Mesendoderm (in vitro differentiated cells): ENCODE measurements at regions not wholly inside any gene's neighbourhood (a gene's known extent, or its start where the extent isn't known, plus 50 kb on each side); places are given as distances from the start of the nearest gene placed in this dataset.

Source experiments
- DNase-seq: peaks from one replicate; pipeline ENCODE4 v3.0.0; 2013
- H2AK5ac ChIP-seq: 2 replicates; pipeline ENCODE4 v1.6.1; 2013; ENCODE audit warnings: low read length, inconsistent platforms
- H2BK120ac ChIP-seq: 2 replicates; pipeline ENCODE4 v1.6.1; 2013; ENCODE audit warnings: low read depth, mild to moderate bottlenecking, low read length, moderate library complexity, mixed read lengths
- H2BK15ac ChIP-seq: replicated peaks from 2 replicates; pipeline ENCODE4 v1.6.1; 2013; ENCODE audit warnings: low read depth, mild to moderate bottlenecking, moderate library complexity
- H2BK5ac ChIP-seq: 2 replicates; pipeline ENCODE4 v1.6.1; 2013; ENCODE audit warnings: low read length, inconsistent platforms
- H3K18ac ChIP-seq: 2 replicates; pipeline ENCODE4 v1.6.1; 2013; ENCODE audit warnings: mild to moderate bottlenecking, low read length, mixed read lengths
- H3K23ac ChIP-seq: one replicate; pipeline ENCODE4 v1.6.1; 2013; ENCODE audit warnings: low read length
- H3K27ac ChIP-seq: 2 replicates; pipeline ENCODE4 v1.5.1; 2013; ENCODE audit warnings: low read depth, mild to moderate bottlenecking, inconsistent platforms, low read length, moderate library complexity
- H3K27me3 ChIP-seq: 2 replicates; pipeline ENCODE4 v1.6.1; 2013; ENCODE audit warnings: low read length, control low read depth, mild to moderate bottlenecking, inconsistent platforms; ENCODE audit not compliant: insufficient read depth, poor library complexity
- H3K36me3 ChIP-seq: 2 replicates; pipeline ENCODE4 v1.6.1; 2013; ENCODE audit warnings: low read length, inconsistent platforms; ENCODE audit not compliant: control insufficient read depth, insufficient read depth
- H3K4ac ChIP-seq: one replicate; pipeline ENCODE4 v1.6.1; 2013; ENCODE audit warnings: low read depth, mild to moderate bottlenecking, low read length, moderate library complexity
- H3K4me1 ChIP-seq: 2 replicates; pipeline ENCODE4 v1.6.1; 2013; ENCODE audit warnings: low read depth, low read length, inconsistent platforms; ENCODE audit not compliant: control insufficient read depth
- H3K4me2 ChIP-seq: 2 replicates; pipeline ENCODE4 v1.6.1; 2013; ENCODE audit warnings: low read length
- H3K4me3 ChIP-seq: 2 replicates; pipeline ENCODE4 v1.5.1; 2013; ENCODE audit warnings: mild to moderate bottlenecking, low read length
- H3K56ac ChIP-seq: one replicate; pipeline ENCODE4 v1.6.1; 2013; ENCODE audit warnings: low read length
- H3K79me1 ChIP-seq: 2 replicates; pipeline ENCODE4 v1.6.1; 2013; ENCODE audit warnings: low read length, inconsistent platforms
- H3K79me2 ChIP-seq: 2 replicates; pipeline ENCODE4 v1.6.1; 2013; ENCODE audit warnings: mild to moderate bottlenecking, low read length; ENCODE audit not compliant: control insufficient read depth, insufficient read depth
- H3K9ac ChIP-seq: 2 replicates; pipeline ENCODE4 v1.6.1; 2013; ENCODE audit warnings: low read length, inconsistent platforms
- H4K5ac ChIP-seq: one replicate; pipeline ENCODE4 v1.6.1; 2013; ENCODE audit warnings: low read length
- H4K8ac ChIP-seq: one replicate; pipeline ENCODE4 v1.6.1; 2013; ENCODE audit warnings: low read depth, mild to moderate bottlenecking, control low read depth, low read length, moderate library complexity
- WGBS: extraction: QIAGEN DNeasy Blood & Tissue Kit; methylation state at CpG from one replicate; pipeline ENCODE4 v1.1.7; 2013; ENCODE audit warnings: low lambda C conversion rate, missing lambda C conversion rate; ENCODE audit not compliant: insufficient coverage; ENCODE audit errors: extremely low coverage; 5-methylcytosine and 5-hydroxymethylcytosine counted together

GRCh38 chr9:79788662-79789061 is 216.9 kb downstream of the TLE4 start:
- no peak for DNase-seq
- H3K56ac ChIP-seq, result no peak overlapping the region
- H3K4ac ChIP-seq, result no peak overlapping the region
- no peak overlapping the region for H3K4me2 ChIP-seq
- no peak overlapping the region for H4K5ac ChIP-seq
- no peak overlapping the region for H3K9ac ChIP-seq
- no peak overlapping the region for H2BK15ac ChIP-seq
- no peak overlapping the region for H2BK120ac ChIP-seq
- H3K18ac ChIP-seq, result no peak overlapping the region
- H3K79me1 ChIP-seq, result no peaks in the 10 kb centered on the region
- no peaks in the 10 kb centered on the region for H3K36me3 ChIP-seq
- no peak overlapping the region for H3K27ac ChIP-seq
- no peak overlapping the region for H2BK5ac ChIP-seq
- no peaks in the 10 kb centered on the region for H3K27me3 ChIP-seq
- no peak overlapping the region for H3K4me3 ChIP-seq
- no CpG with 5 or more reads among the region's 1 CpG for WGBS
- no peaks in the 10 kb centered on the region for H3K4me1 ChIP-seq
- no peaks in the 10 kb centered on the region for H3K79me2 ChIP-seq
- H3K23ac ChIP-seq, result no peak overlapping the region
- no peak overlapping the region for H2AK5ac ChIP-seq
- H4K8ac ChIP-seq, result no peak overlapping the region

- Histone ChIP-seq H2BK120ac (no peak overlapping the region), H3K23ac (no peak overlapping the region), H3K79me2 (no peaks in the 10 kb centered on the region), H4K5ac (no peak overlapping the region), H4K8ac (no peak overlapping the region), H3K18ac (no peak overlapping the region), H3K27me3 (no peaks in the 10 kb centered on the region), H2AK5ac (no peak overlapping the region), H3K9ac (no peak overlapping the region), H3K4me3 (no peak overlapping the region), H3K4me1 (no peaks in the 10 kb centered on the region), H3K4me2 (no peak overlapping the region), H3K36me3 (no peaks in the 10 kb centered on the region), H3K56ac (no peak overlapping the region), H3K4ac (no peak overlapping the region), H3K27ac (no peak overlapping the region), H2BK15ac (no peak overlapping the region), H3K79me1 (no peaks in the 10 kb centered on the region), H2BK5ac (no peak overlapping the region)
- WGBS, result no CpG with 5 or more reads among the region's 4 CpGs
- no peak for DNase-seq
Observed at GRCh38 chr9:79781263-79781662, 209.5 kb downstream of the TLE4 start.

- Histone ChIP-seq H3K4me2 (no peak overlapping the region), H3K9ac (no peak overlapping the region), H2BK5ac (no peak overlapping the region), H4K8ac (no peak overlapping the region), H3K56ac (no peak overlapping the region), H4K5ac (no peak overlapping the region), H3K79me2 (no peaks in the 10 kb centered on the region), H2BK15ac (no peak overlapping the region), H3K27ac (no peak overlapping the region), H3K4me3 (no peak overlapping the region), H3K23ac (no peak overlapping the region), H3K18ac (no peak overlapping the region), H3K36me3 (no peaks in the 10 kb centered on the region), H2BK120ac (no peak overlapping the region), H3K79me1 (no peaks in the 10 kb centered on the region), H3K4ac (no peak overlapping the region), H3K27me3 (no peaks in the 10 kb centered on the region), H3K4me1 (no peaks in the 10 kb centered on the region), H2AK5ac (no peak overlapping the region)
- no peak for DNase-seq
- no CpG with 5 or more reads among the region's 3 CpGs for WGBS
Observed at GRCh38 chr9:79780559-79780958, 208.8 kb downstream of the TLE4 start.

- Histone ChIP-seq H3K56ac (no peak overlapping the region), H3K9ac (no peak overlapping the region), H3K27ac (no peak overlapping the region), H3K79me1 (no peaks in the 10 kb centered on the region), H3K18ac (no peak overlapping the region), H2BK15ac (no peak overlapping the region), H3K79me2 (no peaks in the 10 kb centered on the region), H3K4me3 (no peak overlapping the region), H3K27me3 (no peaks in the 10 kb centered on the region), H2BK5ac (no peak overlapping the region), H3K23ac (no peak overlapping the region), H2BK120ac (no peak overlapping the region), H3K4me2 (no peak overlapping the region), H4K8ac (no peak overlapping the region), H3K36me3 (no peaks in the 10 kb centered on the region), H4K5ac (no peak overlapping the region), H3K4me1 (no peaks in the 10 kb centered on the region), H3K4ac (no peak overlapping the region), H2AK5ac (no peak overlapping the region)
- WGBS, result no CpG with 5 or more reads among the region's 7 CpGs
- no peak for DNase-seq
Observed at GRCh38 chr9:79779901-79780300, 208.1 kb downstream of the TLE4 start.

- H4K8ac ChIP-seq, result no peak overlapping the region
- H3K4me1 ChIP-seq, result no peaks in the 10 kb centered on the region
- H3K4me2 ChIP-seq, result no peak overlapping the region
- H2AK5ac ChIP-seq, result no peak overlapping the region
- H3K56ac ChIP-seq, result no peak overlapping the region
- H2BK5ac ChIP-seq, result no peak overlapping the region
- H3K18ac ChIP-seq, result no peak overlapping the region
- H3K79me1 ChIP-seq, result no peaks in the 10 kb centered on the region
- no peak overlapping the region for H3K27ac ChIP-seq
- no peak overlapping the region for H3K4me3 ChIP-seq
- WGBS, result no CpG with 5 or more reads among the region's 1 CpG
- DNase-seq, result no peak
- no peak overlapping the region for H3K4ac ChIP-seq
- no peak overlapping the region for H2BK15ac ChIP-seq
- no peak overlapping the region for H2BK120ac ChIP-seq
- H3K23ac ChIP-seq, result no peak overlapping the region
- no peaks in the 10 kb centered on the region for H3K27me3 ChIP-seq
- H3K9ac ChIP-seq, result no peak overlapping the region
- no peak overlapping the region for H4K5ac ChIP-seq
- no peaks in the 10 kb centered on the region for H3K36me3 ChIP-seq
- no peaks in the 10 kb centered on the region for H3K79me2 ChIP-seq
Observed at GRCh38 chr9:79778581-79778980, 206.8 kb downstream of the TLE4 start.

- H3K4me1 ChIP-seq, result no peaks in the 10 kb centered on the region
- no peak overlapping the region for H4K5ac ChIP-seq
- no peak overlapping the region for H3K18ac ChIP-seq
- H3K4ac ChIP-seq, result no peak overlapping the region
- H3K79me2 ChIP-seq, result no peaks in the 10 kb centered on the region
- no peak overlapping the region for H3K23ac ChIP-seq
- DNase-seq, result no peak
- no peak overlapping the region for H3K4me3 ChIP-seq
- no CpG with 5 or more reads among the region's 2 CpGs for whole genome bisulfite sequencing
- no peak overlapping the region for H4K8ac ChIP-seq
- no peak overlapping the region for H2BK5ac ChIP-seq
- H3K9ac ChIP-seq, result no peak overlapping the region
- H2AK5ac ChIP-seq, result no peak overlapping the region
- no peaks in the 10 kb centered on the region for H3K79me1 ChIP-seq
- no peak overlapping the region for H3K4me2 ChIP-seq
- H3K56ac ChIP-seq, result no peak overlapping the region
- H2BK15ac ChIP-seq, result no peak overlapping the region
- no peak overlapping the region for H2BK120ac ChIP-seq
- H3K27ac ChIP-seq, result no peak overlapping the region
- no peaks in the 10 kb centered on the region for H3K27me3 ChIP-seq
- no peaks in the 10 kb centered on the region for H3K36me3 ChIP-seq
Observed at GRCh38 chr9:79776581-79776980, 204.8 kb downstream of the TLE4 start.
